Gastrocnemius medialis (tissue), 4 donors: ENCODE measurements at regions not wholly inside any gene's neighbourhood (a gene's known extent, or its start where the extent isn't known, plus 50 kb on each side); places are given as distances from the start of the nearest gene placed in this dataset.

ENCODE experiments used
- POLR2A ChIP-seq, 2 donors: fragments of 450-650 bp; IDR thresholded peaks; one replicate each; pipeline ENCODE4 v1.6.1; 2017; ENCODE audit warnings: antibody characterized with exemption in 2 of 2, mild to moderate bottlenecking in 2 of 2, moderate library complexity in 2 of 2
- TF ChIP-seq, protein P1 (sequence below), 5 experiments: fragments of 450-650 bp in 3 of 5; fragments of 200-600 bp in 2 of 5; sonication (generic) in 2 of 5; IDR thresholded peaks in 4 of 5; conservative IDR thresholded peaks in 1 of 5; 1 replicate in 4 of 5; 2 replicates in 1 of 5; pipeline ENCODE4 v1.5.1; 2016 to 2019; ENCODE audit warnings: antibody characterized with exemption in 5 of 5, mild to moderate bottlenecking in 3 of 5, moderate library complexity in 3 of 5

DNA sequence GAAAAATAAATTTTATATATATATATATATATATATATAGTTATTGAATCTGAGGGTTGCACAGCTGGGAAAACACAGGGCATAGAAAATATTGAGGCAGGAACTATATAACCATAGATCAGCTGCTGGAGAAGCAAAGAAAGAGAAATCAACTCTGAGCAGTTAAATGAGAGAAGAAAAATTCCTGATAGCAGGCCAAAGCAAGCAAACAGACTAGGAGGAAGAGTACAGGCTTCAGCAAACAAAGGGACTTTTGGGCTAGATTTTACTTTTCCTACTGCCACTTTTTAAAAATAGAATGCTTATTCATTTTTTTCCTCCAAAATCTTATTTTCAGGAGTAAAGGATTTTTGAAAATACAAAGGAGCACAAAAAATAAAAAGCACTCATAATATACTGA, 216.0 kb upstream of the PRKD1 start:
- TF ChIP-seq, protein P1, sequence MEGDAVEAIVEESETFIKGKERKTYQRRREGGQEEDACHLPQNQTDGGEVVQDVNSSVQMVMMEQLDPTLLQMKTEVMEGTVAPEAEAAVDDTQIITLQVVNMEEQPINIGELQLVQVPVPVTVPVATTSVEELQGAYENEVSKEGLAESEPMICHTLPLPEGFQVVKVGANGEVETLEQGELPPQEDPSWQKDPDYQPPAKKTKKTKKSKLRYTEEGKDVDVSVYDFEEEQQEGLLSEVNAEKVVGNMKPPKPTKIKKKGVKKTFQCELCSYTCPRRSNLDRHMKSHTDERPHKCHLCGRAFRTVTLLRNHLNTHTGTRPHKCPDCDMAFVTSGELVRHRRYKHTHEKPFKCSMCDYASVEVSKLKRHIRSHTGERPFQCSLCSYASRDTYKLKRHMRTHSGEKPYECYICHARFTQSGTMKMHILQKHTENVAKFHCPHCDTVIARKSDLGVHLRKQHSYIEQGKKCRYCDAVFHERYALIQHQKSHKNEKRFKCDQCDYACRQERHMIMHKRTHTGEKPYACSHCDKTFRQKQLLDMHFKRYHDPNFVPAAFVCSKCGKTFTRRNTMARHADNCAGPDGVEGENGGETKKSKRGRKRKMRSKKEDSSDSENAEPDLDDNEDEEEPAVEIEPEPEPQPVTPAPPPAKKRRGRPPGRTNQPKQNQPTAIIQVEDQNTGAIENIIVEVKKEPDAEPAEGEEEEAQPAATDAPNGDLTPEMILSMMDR (IDR thresholded peaks at IDR 0.05 in 4 of 5, conservative IDR thresholded peaks at IDR 0.05 in 1 of 5), result no peak
- no peak for TF ChIP-seq POLR2A (IDR thresholded peaks at IDR 0.05)
